ENCODE measurements at regions not wholly inside any gene's neighbourhood (a gene's known extent, or its start where the extent isn't known, plus 50 kb on each side); places are given as distances from the start of the nearest gene placed in this dataset.

- no peak for DNase-seq
Measured at GRCh38 chr2:19435815-19436214, 77.4 kb upstream of the OSR1 start.

- DNase-seq = no peak
Measured at GRCh38 chr2:19434413-19434812, 76.0 kb upstream of the OSR1 start.

- DNase-seq = no peak
Measured at GRCh38 chr2:19426941-19427340, 68.5 kb upstream of the OSR1 start.

GRCh38 chr2:19426144-19426543 lies 67.7 kb upstream of the OSR1 start:
- DNase-seq = no peak

- peak in 1 of 2 donors; percentile 3 for DNase-seq
Measured at GRCh38 chr2:19425419-19425818, 67.0 kb upstream of the OSR1 start.

- no peak for DNase-seq
Measured at GRCh38 chr2:19419211-19419880, 60.9 kb upstream of the OSR1 start.

- DNase-seq = no peak
Measured at GRCh38 chr2:19416784-19417684, 58.6 kb upstream of the OSR1 start.

- DNase-seq = no peak
Measured at GRCh38 chr2:19416083-19416482, 57.7 kb upstream of the OSR1 start.

- peak in 1 of 2 donors; percentile 6 for DNase-seq
Measured at GRCh38 chr2:19409046-19409445, 50.6 kb upstream of the OSR1 start.

- no peak for DNase-seq
Measured at GRCh38 chr2:19408592-19408991, 50.2 kb upstream of the OSR1 start.
